G401.6 (cell line): ENCODE measurements at regions not wholly inside any gene's neighbourhood (a gene's known extent, or its start where the extent isn't known, plus 50 kb on each side); places are given as distances from the start of the nearest gene placed in this dataset.
"Not testable (repeated sequence)": the region's sequence is repeated elsewhere in the genome, so short reads cannot be mapped to it uniquely, and the experiment has no call there.

Experiments
- FAIRE-seq: peaks from 2 replicates; lab custom pipeline; 2012; peaks lifted over from hg19 to GRCh38; lab: Jason Lieb, UNC

GRCh38 chr3:173216063-173216462, 75.0 kb upstream of the SPATA16 start:
- no peak for FAIRE-seq

- FAIRE-seq, result no peak
Observed at GRCh38 chr3:173214576-173214975, 73.5 kb upstream of the SPATA16 start.

- no peak for FAIRE-seq
Observed at GRCh38 chr3:173199568-173199967, 58.5 kb upstream of the SPATA16 start.

- not testable (repeated sequence) for FAIRE-seq
Observed at GRCh38 chr3:173194868-173195267, 53.8 kb upstream of the SPATA16 start.

- FAIRE-seq, result no peak
Observed at GRCh38 chr3:173191611-173192010, 50.6 kb upstream of the SPATA16 start.
